Left ventricle myocardium inferior (tissue), 1 donor: ENCODE measurements at regions not wholly inside any gene's neighbourhood (a gene's known extent, or its start where the extent isn't known, plus 50 kb on each side); places are given as distances from the start of the nearest gene placed in this dataset.

ENCODE experiments used
- DNase-seq: peaks from one replicate; pipeline ENCODE4 v3.0.0-alpha.2; 2020
- H3K27ac ChIP-seq: fragments of 200-600 bp; replicated peaks from 2 replicates; pipeline ENCODE4 v1.8.0; 2021
- H3K27me3 ChIP-seq: fragments of 200-600 bp; 2 replicates; pipeline ENCODE4 v1.8.0; 2021; ENCODE audit warnings: low read depth
- H3K36me3 ChIP-seq: fragments of 200-600 bp; 2 replicates; pipeline ENCODE4 v1.8.0; 2021
- H3K4me1 ChIP-seq: fragments of 200-600 bp; 2 replicates; pipeline ENCODE4 v1.8.0; 2021
- H3K4me3 ChIP-seq: fragments of 200-600 bp; 2 replicates; pipeline ENCODE4 v1.8.0; 2021; ENCODE audit warnings: mild to moderate bottlenecking, moderate library complexity
- H3K9me3 ChIP-seq: fragments of 200-600 bp; replicated peaks from 2 replicates; pipeline ENCODE4 v1.8.0; 2021
- CTCF ChIP-seq: fragments of 200-600 bp; IDR thresholded peaks from 2 replicates; pipeline ENCODE4 v1.8.0; 2021; ENCODE audit warnings: antibody characterized with exemption, mild to moderate bottlenecking, borderline replicate concordance
- intact Hi-C: fragments of 100-400 bp; cut with micrococcal nuclease; formaldehyde crosslinking; loops from one replicate; pipeline ENCODE4 v1.11.0; 2022
- donor health status: DM: no; HTN: yes; CAD: no; lungs with severe emphysema.

- intact Hi-C loops: no loop called here
- Histone ChIP-seq H3K9me3 (peaks cover 18% of the 10 kb centered on the region), H3K36me3 (no peaks in the 10 kb centered on the region), H3K27me3 (no peaks in the 10 kb centered on the region), H3K4me3 (no peak overlapping the region), H3K27ac (no peak overlapping the region), H3K4me1 (no peaks in the 10 kb centered on the region)
- DNase-seq: no peak
- no peak for TF ChIP-seq CTCF
These were observed 910.1 kb upstream of the CELF4 start for GRCh38 chr18:38475686-38476085.

- intact Hi-C loops: no loop called here
- Histone ChIP-seq H3K4me3 (no peak overlapping the region), H3K4me1 (no peaks in the 10 kb centered on the region), H3K36me3 (no peaks in the 10 kb centered on the region), H3K9me3 (peaks cover under 1% of the 10 kb centered on the region), H3K27me3 (no peaks in the 10 kb centered on the region), H3K27ac (no peak overlapping the region)
- DNase-seq: no peak
- no peak for TF ChIP-seq CTCF
These were observed 907.9 kb upstream of the CELF4 start for GRCh38 chr18:38473535-38473934.

GRCh38 chr18:38470421-38470820 is 904.8 kb upstream of the CELF4 start:
- Histone ChIP-seq H3K27ac (no peak overlapping the region), H3K4me3 (no peak overlapping the region), H3K9me3 (no peaks in the 10 kb centered on the region), H3K4me1 (no peaks in the 10 kb centered on the region), H3K36me3 (no peaks in the 10 kb centered on the region), H3K27me3 (no peaks in the 10 kb centered on the region)
- no peak for TF ChIP-seq CTCF
- intact Hi-C loops: no loop called here
- DNase-seq: no peak

GRCh38 chr18:38466426-38466825 is 900.8 kb upstream of the CELF4 start:
- Histone ChIP-seq H3K4me3 (no peak overlapping the region), H3K27ac (no peak overlapping the region), H3K9me3 (no peaks in the 10 kb centered on the region), H3K36me3 (no peaks in the 10 kb centered on the region), H3K27me3 (no peaks in the 10 kb centered on the region), H3K4me1 (no peaks in the 10 kb centered on the region)
- no peak for TF ChIP-seq CTCF
- no peak for DNase-seq
- intact Hi-C loops: no loop called here

GRCh38 chr18:38464024-38464423 is 898.4 kb upstream of the CELF4 start:
- Histone ChIP-seq H3K9me3 (no peaks in the 10 kb centered on the region), H3K27me3 (no peaks in the 10 kb centered on the region), H3K36me3 (no peaks in the 10 kb centered on the region), H3K4me3 (no peak overlapping the region), H3K27ac (no peak overlapping the region), H3K4me1 (peaks cover 4% of the 10 kb centered on the region)
- no peak for DNase-seq
- intact Hi-C loops: no loop called here
- no peak for TF ChIP-seq CTCF

GRCh38 chr18:38460657-38461056 is 895.1 kb upstream of the CELF4 start:
- no peak for DNase-seq

More at GRCh38 chr18:38460657-38461056, 895.1 kb upstream of the CELF4 start:
- H3K27me3 ChIP-seq: no peaks in the 10 kb centered on the region
- no peak for TF ChIP-seq CTCF
- H3K36me3 ChIP-seq: no peaks in the 10 kb centered on the region
- H3K4me3 ChIP-seq: no peak overlapping the region
- H3K9me3 ChIP-seq: no peaks in the 10 kb centered on the region
- H3K4me1 ChIP-seq: peaks cover 7% of the 10 kb centered on the region
- no peak overlapping the region for H3K27ac ChIP-seq
- intact Hi-C loops: no loop called here
